Heart right ventricle (tissue), 16 donors: ENCODE measurements at regions not wholly inside any gene's neighbourhood (a gene's known extent, or its start where the extent isn't known, plus 50 kb on each side); places are given as distances from the start of the nearest gene placed in this dataset.

Source experiments
- ATAC-seq, 8 donors: fragments of 200-7000 bp; cut with Tn5 transposase; one replicate each; pipeline ENCODE4 v1.9.1; 2020; ENCODE audit warnings: mild to moderate bottlenecking in 8 of 8, moderate library complexity in 8 of 8, moderate number of reproducible peaks in 1 of 8
- DNase-seq, 2 donors: peaks; one replicate each; pipeline ENCODE4 v3.0.0-alpha.2; 2020
- H3K27ac ChIP-seq, 10 donors: fragments of 200-600 bp; sonication (generic) in 2 of 10; one replicate each; pipeline versions ENCODE4 v1.5.0 to v1.8.0; 2020 to 2022; ENCODE audit warnings: mild to moderate bottlenecking in 3 of 10
- H3K27me3 ChIP-seq, 7 donors: fragments of 200-600 bp; one replicate each; pipeline ENCODE4 v1.8.0; 2021 to 2022; ENCODE audit warnings: mild to moderate bottlenecking in 2 of 7
- H3K36me3 ChIP-seq, 9 donors: fragments of 200-600 bp; sonication (generic) in 1 of 9; one replicate each; pipeline versions ENCODE4 v1.5.0 to v1.8.0; 2020 to 2022; ENCODE audit warnings: mild to moderate bottlenecking in 2 of 9
- H3K4me1 ChIP-seq, 9 donors: fragments of 200-600 bp; sonication (generic) in 1 of 9; one replicate each; pipeline versions ENCODE4 v1.5.0 to v1.8.0; 2020 to 2022; ENCODE audit warnings: mild to moderate bottlenecking in 4 of 9
- H3K4me3 ChIP-seq, 10 donors: fragments of 200-600 bp; sonication (generic) in 2 of 10; one replicate each; pipeline versions ENCODE4 v1.5.0 to v1.8.0; 2020 to 2022; ENCODE audit warnings: mild to moderate bottlenecking in 7 of 10, moderate library complexity in 2 of 10
- H3K9me3 ChIP-seq, 11 donors: fragments of 200-600 bp in 10 of 11; sonication (generic) in 2 of 11; one replicate each; pipeline versions ENCODE4 v1.5.0 to v1.8.0; 2013 to 2022; ENCODE audit warnings: mild to moderate bottlenecking in 2 of 11, control low read depth in 1 of 11, moderate library complexity in 1 of 11
- WGBS, 2 donors: extraction: QIAGEN DNeasy Blood & Tissue Kit; methylation state at CpG; one replicate each; pipeline ENCODE4 v1.1.7; 2013; ENCODE audit warnings: inconsistent platforms in 1 of 2; 5-methylcytosine and 5-hydroxymethylcytosine counted together
- intact Hi-C, 10 donors: fragments of 100-400 bp; cut with DNase I; formaldehyde crosslinking; loops; one replicate each; pipeline versions ENCODE4 v1.11.1 to v1.14.2; 2022
- TF ChIP-seq, protein P1 (sequence below), 9 donors: fragments of 200-600 bp; sonication (generic) in 2 of 9; IDR thresholded peaks; one replicate each; pipeline versions ENCODE4 v1.5.0 to v1.8.0; 2021 to 2022; ENCODE audit warnings: antibody characterized with exemption in 9 of 9, mild to moderate bottlenecking in 5 of 9, moderate library complexity in 1 of 9
- donor health status: Arrhythmogenic right ventricular cardiomyopathy.
- donor health status: ischemic (EF 13 %, LVEDD 7.1; RV severe dilation, severe dysfunction).
- donor health status: healthy with polysubstance abuse.
- donor health status: DM: no; HTN: yes; CAD: no.
- donor health status: DM: no; HTN: no; CAD: no.
- donor health status: ischemic (EF 25% LVEDD 6.9; RV normal size, moderate dysfunction).
- donor health status: ischemic (EF 25% LVEDD 5.7; RV mildly dilated, moderate dysfunction).
- donor health status: healthy.
- donor health status: DM: yes; HTN: yes; CAD: no.
- donor health status: Ischemic cardiomyopathy.
- donor health status: ischemic (EF 35%, LVEDD 5.7; RV mildly dilated, moderate dysfunction).
- donor health status: nonischemic (EF 11% LVEDD 7.7; RV severe dilation, severe dysfunction).
- donor health status: DM: yes; HTN: yes; CAD: no.
- donor health status: PGD.
- donor health status: ischemic (EF 29% LVEDD 5.4; RV normal size, mild dysfunction).
- donor health status: nonischemic (EF 23%, LVEDD 6.1; RV moderate dilation, normal function).

DNA sequence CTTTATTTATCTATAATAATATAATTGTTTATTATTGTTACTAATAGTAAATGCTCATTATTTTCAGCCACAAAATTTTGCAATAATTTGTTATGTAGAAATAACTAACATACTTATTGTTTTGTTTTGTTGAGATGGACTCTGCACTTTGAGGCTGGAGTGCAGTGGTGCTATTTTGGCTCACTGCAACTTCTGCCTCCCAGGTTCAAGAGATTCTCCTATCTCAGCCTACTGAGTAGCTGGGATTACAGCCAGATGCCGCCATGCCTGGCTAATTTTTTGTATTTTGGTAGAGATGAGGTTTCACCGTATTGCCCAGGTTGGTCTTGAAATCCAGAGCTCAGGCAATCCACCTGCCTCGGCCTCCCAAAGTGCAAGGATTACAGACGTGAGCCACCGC, 76.6 kb upstream of the RAP1B start:
- Histone ChIP-seq H3K9me3 (peaks cover 0 to 4% (median 0%) of the 10 kb centered on the region in 11 donors), H3K4me3 (no peak overlapping the region), H3K27me3 (no peaks in the 10 kb centered on the region), H3K36me3 (no peaks in the 10 kb centered on the region), H3K4me1 (peaks cover 0 to 27% (median 6%) of the 10 kb centered on the region in 9 donors), H3K27ac (no peak overlapping the region)
- TF ChIP-seq, protein P1, sequence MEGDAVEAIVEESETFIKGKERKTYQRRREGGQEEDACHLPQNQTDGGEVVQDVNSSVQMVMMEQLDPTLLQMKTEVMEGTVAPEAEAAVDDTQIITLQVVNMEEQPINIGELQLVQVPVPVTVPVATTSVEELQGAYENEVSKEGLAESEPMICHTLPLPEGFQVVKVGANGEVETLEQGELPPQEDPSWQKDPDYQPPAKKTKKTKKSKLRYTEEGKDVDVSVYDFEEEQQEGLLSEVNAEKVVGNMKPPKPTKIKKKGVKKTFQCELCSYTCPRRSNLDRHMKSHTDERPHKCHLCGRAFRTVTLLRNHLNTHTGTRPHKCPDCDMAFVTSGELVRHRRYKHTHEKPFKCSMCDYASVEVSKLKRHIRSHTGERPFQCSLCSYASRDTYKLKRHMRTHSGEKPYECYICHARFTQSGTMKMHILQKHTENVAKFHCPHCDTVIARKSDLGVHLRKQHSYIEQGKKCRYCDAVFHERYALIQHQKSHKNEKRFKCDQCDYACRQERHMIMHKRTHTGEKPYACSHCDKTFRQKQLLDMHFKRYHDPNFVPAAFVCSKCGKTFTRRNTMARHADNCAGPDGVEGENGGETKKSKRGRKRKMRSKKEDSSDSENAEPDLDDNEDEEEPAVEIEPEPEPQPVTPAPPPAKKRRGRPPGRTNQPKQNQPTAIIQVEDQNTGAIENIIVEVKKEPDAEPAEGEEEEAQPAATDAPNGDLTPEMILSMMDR (IDR thresholded peaks at IDR 0.05): no peak
- ATAC-seq: no peak
- 94 to 99% methylated on average over 5 of the region's 5 CpGs for WGBS, 2 donors
- intact Hi-C loops: loop anchor here in 2 of 10 donors (10.0 kb wide), 2 partner anchors 81 to 109 kb away; partner anchors contain the start of gene RAP1B (in 1 of the 2)
- DNase-seq: no peak

DNA sequence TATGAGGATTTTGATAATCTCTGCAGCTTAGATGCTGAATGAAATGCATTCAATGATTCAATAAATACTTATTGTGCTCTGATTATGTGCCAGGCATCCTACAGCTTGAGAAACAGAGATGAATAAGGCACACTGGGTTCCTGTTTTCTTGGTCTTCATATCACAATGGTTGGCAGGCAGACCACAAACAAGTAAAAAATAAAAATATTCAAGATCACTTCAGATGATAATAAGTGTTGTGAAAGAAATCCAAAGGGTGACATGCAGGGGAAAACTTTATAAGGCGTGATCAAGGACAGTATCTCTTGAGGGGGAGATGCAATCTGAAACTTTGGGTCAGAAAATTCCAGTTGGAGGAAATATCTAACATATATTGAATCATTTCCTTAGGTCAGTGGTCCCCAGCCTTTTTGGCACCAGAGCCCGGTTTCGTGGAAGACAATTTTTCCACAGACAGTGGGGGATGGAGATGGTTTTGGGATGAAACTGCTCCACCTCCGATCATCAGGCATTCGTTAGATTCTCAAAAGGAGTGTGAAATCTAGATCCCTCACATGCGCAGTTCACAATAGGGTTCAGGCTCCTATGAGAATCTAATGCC, 73.7 kb upstream of the RAP1B start:
- Histone ChIP-seq H3K4me3 (no peak overlapping the region), H3K36me3 (no peaks in the 10 kb centered on the region), H3K4me1 (peaks cover 0 to 26% (median 15%) of the 10 kb centered on the region in 9 donors), H3K9me3 (peaks cover 0 to 4% (median 0%) of the 10 kb centered on the region in 11 donors), H3K27me3 (no peaks in the 10 kb centered on the region), H3K27ac (no peak overlapping the region)
- intact Hi-C loops: loop anchor here in 3 of 10 donors (5.0 to 10.0 kb wide), 4 partner anchors 78 to 175 kb away; partner anchors contain the start of gene RAP1B (in 1 of the 3)
- ATAC-seq (no peak), DNase-seq (no peak)
- WGBS, 2 donors: 71 to 79% methylated on average over 6 of the region's 6 CpGs
- TF ChIP-seq, protein P1 (IDR thresholded peaks at IDR 0.05): no peak

DNA sequence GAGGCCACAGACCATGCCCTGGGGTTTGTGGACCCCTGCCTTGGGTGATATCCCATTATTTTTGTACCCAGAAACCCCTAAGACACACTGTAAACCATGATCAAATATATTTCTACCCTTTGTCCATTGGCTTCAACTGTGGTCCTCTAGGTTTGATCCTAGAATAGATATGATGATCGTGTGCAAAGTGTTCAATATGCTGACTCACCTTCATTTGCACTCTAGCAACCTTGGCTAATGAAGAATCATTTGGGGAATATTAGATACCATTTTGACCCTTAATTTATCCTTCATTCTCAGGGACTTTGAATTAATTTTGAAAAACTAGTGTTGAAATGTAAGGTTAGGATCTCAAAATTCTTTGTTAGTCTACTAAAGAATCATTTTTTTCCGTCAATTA, 73.1 kb upstream of the RAP1B start:
- Histone ChIP-seq H3K36me3 (no peaks in the 10 kb centered on the region), H3K27ac (no peak overlapping the region), H3K9me3 (peaks cover 0 to 4% (median 0%) of the 10 kb centered on the region in 11 donors), H3K27me3 (no peaks in the 10 kb centered on the region), H3K4me1 (peaks cover 0 to 25% (median 12%) of the 10 kb centered on the region in 9 donors), H3K4me3 (no peak overlapping the region)
- WGBS, 2 donors: 88 to 92% methylated on average over 2 of the region's 2 CpGs
- intact Hi-C loops: loop anchor here in 3 of 10 donors (5.0 to 10.0 kb wide), 4 partner anchors 77 to 175 kb away; partner anchors contain the start of gene RAP1B (in 1 of the 3)
- DNase-seq: no peak
- TF ChIP-seq, protein P1 (IDR thresholded peaks at IDR 0.05): no peak
- ATAC-seq: no peak

DNA sequence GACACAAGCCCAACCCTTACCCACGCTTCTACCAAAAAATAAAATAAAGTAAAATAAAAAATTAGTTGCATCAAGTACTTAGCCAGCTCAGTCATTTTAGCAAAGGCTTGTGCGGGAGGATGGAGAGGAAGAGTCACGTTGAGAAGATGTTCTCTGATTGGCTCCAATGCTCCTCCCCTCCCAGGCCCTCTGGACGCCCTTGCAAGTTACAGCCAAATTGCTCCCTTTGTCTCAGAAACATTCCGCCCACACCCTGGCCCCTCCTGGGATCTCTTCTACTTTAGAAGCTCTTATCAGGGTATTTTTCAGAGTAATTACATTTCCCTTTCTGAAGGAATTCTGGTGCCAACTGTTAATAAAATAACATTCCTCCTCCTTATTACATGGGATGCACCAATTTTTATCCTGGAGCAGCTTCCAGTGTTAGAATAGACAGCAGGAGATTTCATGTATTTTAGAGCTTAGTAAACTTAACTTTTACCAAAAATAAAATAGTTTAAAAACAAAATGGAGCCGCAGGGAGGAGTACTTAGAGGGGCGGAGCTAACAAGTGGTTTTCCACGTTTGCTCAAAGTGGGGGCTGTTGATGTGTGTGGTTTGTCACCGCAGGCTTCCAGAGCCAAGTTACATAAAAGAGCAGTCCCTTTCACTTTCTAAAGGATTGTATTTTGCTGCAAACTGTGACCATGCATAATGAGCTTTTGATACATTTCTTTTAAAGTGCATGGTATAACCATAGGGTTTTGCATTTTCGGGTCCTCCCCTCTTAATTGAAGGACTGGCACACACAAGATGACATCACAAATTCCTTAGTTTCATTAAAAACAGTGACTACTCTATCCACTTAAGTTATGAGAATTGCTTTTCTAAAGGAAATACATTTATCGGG, 71.7 kb upstream of the RAP1B start:
- peak; percentile 84 to 98 (median 95) for ATAC-seq
- Histone ChIP-seq H3K9me3 (no peaks in the 10 kb centered on the region), H3K27ac (peak overlapping the region; percentile 60 to 87 (median 75)), H3K4me1 (peaks cover 0 to 25% (median 9%) of the 10 kb centered on the region in 9 donors), H3K36me3 (no peaks in the 10 kb centered on the region), H3K27me3 (no peaks in the 10 kb centered on the region), H3K4me3 (peak overlapping the region in 9 of 10 donors; percentile 1 to 45 (median 31))
- peak; percentile 59 to 83 for DNase-seq
- intact Hi-C loops: loop anchor here in 3 of 10 donors (5.0 to 10.0 kb wide), 4 partner anchors 76 to 177 kb away; partner anchors contain the start of gene RAP1B (in 1 of the 3)
- TF ChIP-seq, protein P1 (IDR thresholded peaks at IDR 0.05): no peak
- 23 to 29% methylated on average over 11 of the region's 11 CpGs for WGBS, 2 donors
